ENCODE measurements at regions not wholly inside any gene's neighbourhood (a gene's known extent, or its start where the extent isn't known, plus 50 kb on each side); places are given as distances from the start of the nearest gene placed in this dataset.
"Not testable (repeated sequence)": the region's sequence is repeated elsewhere in the genome, so short reads cannot be mapped to it uniquely, and the experiment has no call there.

- DNase-seq: no peak
Observed at GRCh38 chr4:64001229-64001898, 407.9 kb downstream of the TECRL start.

GRCh38 chr4:64000241-64000640 lies 409.0 kb downstream of the TECRL start:
- no peak for DNase-seq

- DNase-seq: no peak
Observed at GRCh38 chr4:63986253-63986652, 423.0 kb downstream of the TECRL start.

GRCh38 chr4:63983224-63983623 lies 426.0 kb downstream of the TECRL start:
- DNase-seq: no peak

GRCh38 chr4:63965875-63966274 lies 443.4 kb downstream of the TECRL start:
- DNase-seq: no peak

- not testable (repeated sequence) for DNase-seq
Observed at GRCh38 chr4:63942706-63943286, 466.5 kb downstream of the TECRL start.

GRCh38 chr4:63937961-63938360 lies 471.3 kb downstream of the TECRL start:
- no peak for DNase-seq

GRCh38 chr4:63922146-63922545 lies 487.1 kb downstream of the TECRL start:
- no peak for DNase-seq

GRCh38 chr4:63921561-63921960 lies 487.7 kb downstream of the TECRL start:
- DNase-seq: no peak

- DNase-seq: no peak
Observed at GRCh38 chr4:63919636-63920365, 489.4 kb downstream of the TECRL start.

- DNase-seq: no peak
Observed at GRCh38 chr4:63906660-63907183, 502.5 kb downstream of the TECRL start.

GRCh38 chr4:63904201-63904600 lies 505.0 kb downstream of the TECRL start:
- DNase-seq: no peak

GRCh38 chr4:63901304-63901703 lies 507.9 kb downstream of the TECRL start:
- no peak for DNase-seq

- no peak for DNase-seq
Observed at GRCh38 chr4:63898961-63899360, 510.3 kb downstream of the TECRL start.

- no peak for DNase-seq
Observed at GRCh38 chr4:63894161-63894560, 515.1 kb downstream of the TECRL start.

- no peak for DNase-seq
Observed at GRCh38 chr4:63869370-63869769, 539.9 kb downstream of the TECRL start.

- no peak for DNase-seq
Observed at GRCh38 chr4:63851496-63851895, 557.8 kb downstream of the TECRL start.

- no peak for DNase-seq
Observed at GRCh38 chr4:63841266-63841665, 568.0 kb downstream of the TECRL start.

- DNase-seq: no peak
Observed at GRCh38 chr4:63831590-63832155, 577.6 kb downstream of the TECRL start.

- no peak for DNase-seq
Observed at GRCh38 chr4:63817196-63817865, 591.9 kb downstream of the TECRL start.

- DNase-seq: no peak
Observed at GRCh38 chr4:63814171-63814964, 594.9 kb downstream of the TECRL start.

- DNase-seq: no peak
Observed at GRCh38 chr4:63799166-63799565, 610.1 kb downstream of the TECRL start.

Measured in NCI-H2227 treated with DMSO at 0.1 percent for 48 hours (cell line).